ENCODE measurements at regions not wholly inside any gene's neighbourhood (a gene's known extent, or its start where the extent isn't known, plus 50 kb on each side); places are given as distances from the start of the nearest gene placed in this dataset.

GRCh38 chrX:140292188-140292587, 212.7 kb downstream of the SOX3 start:
- in situ Hi-C loops (cut with HindIII; ENCODE audit: low pct_unique_long_range_greater_than_20kb, low sequenced_read_pairs) = no loop called here
- Histone ChIP-seq H3K27me3 (ENCODE audit: control insufficient read depth, insufficient read depth, low read length) (no peaks in the 10 kb centered on the region), H3K4me1 (ENCODE audit: control insufficient read depth, insufficient read depth, low read length) (no peaks in the 10 kb centered on the region), H3K27ac (ENCODE audit: low read length) (no peak overlapping the region), H3K9me3 (ENCODE audit: control insufficient read depth, insufficient read depth, low read depth, low read length) (no peaks in the 10 kb centered on the region), H3K4me3 (ENCODE audit: low read depth in 2 of 2, low read length in 2 of 2) (no peak overlapping the region), H3K36me3 (ENCODE audit: control insufficient read depth, insufficient read depth, low read length) (no peaks in the 10 kb centered on the region)
- no peak for ATAC-seq
- CTCF ChIA-PET = no interaction called here
- POLR2A ChIA-PET = no interaction called here
- DNase-seq (ENCODE audit: low read depth, low spot score) = no peak
- intact Hi-C loops (cut with micrococcal nuclease; ENCODE audit: unreplicated experiment) = no loop called here
- no TSS peak for BruUV-seq (replicated peaks)
- no peak for TF ChIP-seq REST (IDR thresholded peaks at IDR 0.05; ENCODE audit: insufficient read depth in 1 of 2, low read depth in 2 of 2, low read length in 1 of 2)
- TF ChIP-seq CTCF (IDR thresholded peaks at IDR 0.05) = no peak
- TF ChIP-seq POLR2AphosphoS5 (IDR thresholded peaks at IDR 0.05; ENCODE audit: low read depth, low read length) = no peak
- TF ChIP-seq SIN3A (IDR thresholded peaks at IDR 0.05; ENCODE audit: borderline replicate concordance, insufficient read depth, low read depth, low read length) = no peak
- no peak for TF ChIP-seq TCF7L2 (IDR thresholded peaks at IDR 0.05; ENCODE audit: low read depth, low read length)

GRCh38 chrX:140274811-140275525, 229.9 kb downstream of the SOX3 start:
- ATAC-seq (no peak), DNase-seq (ENCODE audit: low read depth, low spot score) (no peak)
- no peak for TF ChIP-seq POLR2AphosphoS5 (IDR thresholded peaks at IDR 0.05; ENCODE audit: low read depth, low read length)
- TF ChIP-seq REST (IDR thresholded peaks at IDR 0.05; ENCODE audit: insufficient read depth in 1 of 2, low read depth in 2 of 2, low read length in 1 of 2) = no peak
- no peak for TF ChIP-seq TCF7L2 (IDR thresholded peaks at IDR 0.05; ENCODE audit: low read depth, low read length)
- no peak for TF ChIP-seq CTCF (IDR thresholded peaks at IDR 0.05)
- no peak for TF ChIP-seq SIN3A (IDR thresholded peaks at IDR 0.05; ENCODE audit: borderline replicate concordance, insufficient read depth, low read depth, low read length)
- no TSS peak for BruUV-seq (replicated peaks)
- intact Hi-C loops (cut with micrococcal nuclease; ENCODE audit: unreplicated experiment) = no loop called here
- in situ Hi-C loops (cut with HindIII; ENCODE audit: low pct_unique_long_range_greater_than_20kb, low sequenced_read_pairs) = no loop called here
- CTCF ChIA-PET = no interaction called here
- no peaks in the 10 kb centered on the region for H3K27me3 ChIP-seq (ENCODE audit: control insufficient read depth, insufficient read depth, low read length)
- no peaks in the 10 kb centered on the region for H3K36me3 ChIP-seq (ENCODE audit: control insufficient read depth, insufficient read depth, low read length)
- POLR2A ChIA-PET = no interaction called here
- H3K27ac ChIP-seq (ENCODE audit: low read length) = no peak overlapping the region
- H3K4me1 ChIP-seq (ENCODE audit: control insufficient read depth, insufficient read depth, low read length) = no peaks in the 10 kb centered on the region
- H3K9me3 ChIP-seq (ENCODE audit: control insufficient read depth, insufficient read depth, low read depth, low read length) = no peaks in the 10 kb centered on the region
- H3K4me3 ChIP-seq (ENCODE audit: low read depth in 2 of 2, low read length in 2 of 2) = no peak overlapping the region
